OCI-LY3 (cell line): ENCODE measurements at regions not wholly inside any gene's neighbourhood (a gene's known extent, or its start where the extent isn't known, plus 50 kb on each side); places are given as distances from the start of the nearest gene placed in this dataset.

ENCODE experiments used
- H2AFZ ChIP-seq: fragments of 200-600, 300-600 bp; shearing (Covaris generic); 2 replicates; pipeline ENCODE4 v1.6.0; 2014; ENCODE audit warnings: antibody characterized with exemption, low read depth, low read length
- H3K27ac ChIP-seq: fragments of 200-600, 300-600 bp; sonication (generic); 2 replicates; pipeline ENCODE4 v1.5.1; 2014; ENCODE audit warnings: mild to moderate bottlenecking, low read length, moderate library complexity, mixed read lengths
- H3K27me3 ChIP-seq: fragments of 200-600, 300-600 bp; sonication (generic); 2 replicates; pipeline ENCODE4 v1.6.1; 2014; ENCODE audit warnings: low read depth, low read length, mixed read lengths
- H3K36me3 ChIP-seq: fragments of 200-600, 300-600 bp; sonication (generic); replicated peaks from 2 replicates; pipeline ENCODE3; 2014; ENCODE audit warnings: low read depth, low read length, mixed read lengths
- H3K4me1 ChIP-seq: fragments of 300-600, 200-600 bp; sonication (generic); 2 replicates; pipeline ENCODE4 v1.6.1; 2014; ENCODE audit warnings: low read length, mixed read lengths
- H3K4me2 ChIP-seq: fragments of 200-600, 300-600 bp; sonication (generic); 2 replicates; pipeline ENCODE4 v1.6.1; 2014; ENCODE audit warnings: low read length, mixed read lengths
- H3K4me3 ChIP-seq: fragments of 300-600, 200-600 bp; sonication (generic); 2 replicates; pipeline ENCODE4 v1.5.1; 2014; ENCODE audit warnings: antibody characterized with exemption, mild to moderate bottlenecking, low read length, moderate library complexity
- H3K79me2 ChIP-seq: fragments of 300-600, 200-600 bp; shearing (Covaris generic); 2 replicates; pipeline ENCODE4 v1.6.1; 2014; ENCODE audit warnings: mild to moderate bottlenecking, low read length, mixed read lengths
- H3K9ac ChIP-seq: fragments of 300-600, 200-600 bp; shearing (Covaris generic); 2 replicates; pipeline ENCODE4 v1.6.0; 2014; ENCODE audit warnings: mild to moderate bottlenecking, low read length, moderate library complexity
- H3K9me3 ChIP-seq: fragments of 200-600, 300-600 bp; shearing (Covaris generic); 2 replicates; pipeline ENCODE4 v1.6.1; 2014; ENCODE audit warnings: low read length, mixed read lengths; ENCODE audit not compliant: insufficient read depth
- H4K20me1 ChIP-seq: fragments of 200-600, 300-600 bp; sonication (generic); 2 replicates; pipeline ENCODE4 v1.6.1; 2016; ENCODE audit warnings: low read length, mixed read lengths; ENCODE audit not compliant: insufficient read depth
- CTCF ChIP-seq: fragments of 200-600, 300-600 bp; sonication (generic); IDR thresholded peaks from 2 replicates; pipeline ENCODE4 v1.5.1; 2014; ENCODE audit warnings: antibody characterized with exemption, low read length, low read depth
- EZH2phosphoT487 ChIP-seq: fragments of 200-600 bp; shearing (Covaris generic); IDR thresholded peaks from 2 replicates; pipeline ENCODE4 v1.6.1; 2018; ENCODE audit warnings: antibody characterized with exemption, mixed run types, low read depth

DNA sequence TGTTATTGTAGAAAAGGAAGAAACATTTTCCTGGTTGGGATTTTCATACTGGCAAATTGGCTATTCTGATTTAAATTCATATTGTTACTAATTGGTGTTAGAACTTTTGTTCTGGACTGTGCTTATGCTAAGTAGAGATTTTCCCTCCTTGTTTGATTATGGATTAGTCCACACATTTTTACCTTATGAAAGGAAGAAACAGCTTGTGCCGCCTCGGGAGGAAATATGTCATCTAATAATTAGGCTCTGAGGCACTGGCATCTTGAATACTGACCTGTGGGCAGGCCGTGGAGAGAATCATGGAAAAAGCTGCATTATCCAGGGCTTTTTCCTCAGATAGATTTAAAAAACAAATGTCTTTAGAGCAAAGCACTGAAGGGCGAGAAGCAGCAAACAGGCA, 344.3 kb upstream of the TBL1XR1 start:
- Histone ChIP-seq H3K79me2 (no peaks in the 10 kb centered on the region), H3K36me3 (no peaks in the 10 kb centered on the region), H3K9me3 (no peaks in the 10 kb centered on the region), H3K4me2 (no peak overlapping the region), H4K20me1 (no peaks in the 10 kb centered on the region), H3K4me1 (peaks cover 13% of the 10 kb centered on the region), H3K4me3 (no peak overlapping the region), H2AFZ (no peak overlapping the region), H3K27me3 (no peaks in the 10 kb centered on the region), H3K9ac (no peak overlapping the region), H3K27ac (no peak overlapping the region)
- no peak for TF ChIP-seq CTCF
- TF ChIP-seq EZH2phosphoT487, result no peak

GRCh38 chr3:177545964-177546363, 348.7 kb upstream of the TBL1XR1 start:
- Histone ChIP-seq H3K9ac (no peak overlapping the region), H3K9me3 (no peaks in the 10 kb centered on the region), H3K4me2 (no peak overlapping the region), H3K4me3 (no peak overlapping the region), H2AFZ (no peak overlapping the region), H3K27ac (no peak overlapping the region), H3K36me3 (no peaks in the 10 kb centered on the region), H4K20me1 (no peaks in the 10 kb centered on the region), H3K79me2 (no peaks in the 10 kb centered on the region), H3K4me1 (no peaks in the 10 kb centered on the region), H3K27me3 (no peaks in the 10 kb centered on the region)
- TF ChIP-seq CTCF, result no peak

GRCh38 chr3:177547711-177548350, 350.5 kb upstream of the TBL1XR1 start:
- Histone ChIP-seq H3K9me3 (no peaks in the 10 kb centered on the region), H3K4me2 (no peak overlapping the region), H3K27ac (no peak overlapping the region), H3K27me3 (no peaks in the 10 kb centered on the region), H3K36me3 (no peaks in the 10 kb centered on the region), H3K79me2 (no peaks in the 10 kb centered on the region), H3K4me1 (no peaks in the 10 kb centered on the region), H2AFZ (no peak overlapping the region), H4K20me1 (no peaks in the 10 kb centered on the region), H3K4me3 (no peak overlapping the region), H3K9ac (no peak overlapping the region)
- TF ChIP-seq CTCF (no peak), EZH2phosphoT487 (no peak)

- no peak overlapping the region for H3K27ac ChIP-seq
- TF ChIP-seq CTCF, result no peak
- no peak overlapping the region for H2AFZ ChIP-seq
- H3K9ac ChIP-seq, result no peak overlapping the region
- no peaks in the 10 kb centered on the region for H3K9me3 ChIP-seq
- H4K20me1 ChIP-seq, result no peaks in the 10 kb centered on the region
- H3K36me3 ChIP-seq, result no peaks in the 10 kb centered on the region
- H3K27me3 ChIP-seq, result no peaks in the 10 kb centered on the region
- H3K4me3 ChIP-seq, result no peak overlapping the region
- H3K4me2 ChIP-seq, result no peak overlapping the region
- H3K4me1 ChIP-seq, result no peaks in the 10 kb centered on the region
- no peaks in the 10 kb centered on the region for H3K79me2 ChIP-seq
These were observed 353.4 kb upstream of the TBL1XR1 start for GRCh38 chr3:177550667-177551066.
